NCI-H748 treated with DMSO at 0.1 percent for 48 hours (cell line): ENCODE measurements at regions not wholly inside any gene's neighbourhood (a gene's known extent, or its start where the extent isn't known, plus 50 kb on each side); places are given as distances from the start of the nearest gene placed in this dataset.
"Not testable (repeated sequence)": the region's sequence is repeated elsewhere in the genome, so short reads cannot be mapped to it uniquely, and the experiment has no call there.

Experiments
- DNase-seq: peaks from one replicate; lab custom pipeline; 2025; lab: John Stamatoyannopoulos, UW

DNA sequence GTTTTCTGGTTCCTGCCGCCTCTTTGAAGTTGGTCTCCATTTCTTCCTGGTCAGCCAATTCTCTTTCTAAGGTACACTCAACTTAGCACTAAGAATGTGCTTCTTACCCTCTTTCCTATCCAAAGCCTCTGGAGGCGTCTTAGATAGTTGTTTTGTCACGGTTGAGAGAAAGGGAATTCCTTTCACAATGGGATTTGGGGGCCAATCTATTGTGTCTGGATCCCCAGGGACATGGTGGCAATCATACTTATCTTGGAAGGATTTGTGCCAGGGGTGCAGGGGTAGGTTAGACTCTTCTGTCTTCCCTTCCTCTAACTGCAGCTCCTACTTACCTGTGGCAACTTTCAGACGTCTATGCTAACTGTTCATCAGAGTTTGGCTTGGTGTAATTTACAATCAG is 287.1 kb downstream of the SOX2 start:
- DNase-seq: no peak

DNA sequence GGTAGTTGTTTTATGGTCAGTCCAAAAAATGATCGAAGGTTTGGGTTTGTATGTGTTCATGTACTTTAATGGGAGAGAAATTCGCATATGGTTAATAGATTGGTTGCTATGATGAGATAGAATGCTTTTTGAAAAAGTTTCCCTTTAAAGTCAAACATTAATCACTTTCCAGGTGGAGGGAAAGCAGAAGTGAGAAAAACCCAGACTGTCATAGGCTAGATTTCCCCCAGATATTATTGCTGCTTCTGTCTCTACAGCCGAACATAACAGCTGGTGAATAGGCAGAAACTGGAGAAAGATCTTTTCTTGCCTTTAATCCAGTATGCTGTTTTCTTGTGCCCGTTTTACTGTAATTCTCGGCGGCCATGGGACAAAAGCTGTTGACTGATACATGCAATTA is 287.6 kb downstream of the SOX2 start:
- no peak for DNase-seq

DNA sequence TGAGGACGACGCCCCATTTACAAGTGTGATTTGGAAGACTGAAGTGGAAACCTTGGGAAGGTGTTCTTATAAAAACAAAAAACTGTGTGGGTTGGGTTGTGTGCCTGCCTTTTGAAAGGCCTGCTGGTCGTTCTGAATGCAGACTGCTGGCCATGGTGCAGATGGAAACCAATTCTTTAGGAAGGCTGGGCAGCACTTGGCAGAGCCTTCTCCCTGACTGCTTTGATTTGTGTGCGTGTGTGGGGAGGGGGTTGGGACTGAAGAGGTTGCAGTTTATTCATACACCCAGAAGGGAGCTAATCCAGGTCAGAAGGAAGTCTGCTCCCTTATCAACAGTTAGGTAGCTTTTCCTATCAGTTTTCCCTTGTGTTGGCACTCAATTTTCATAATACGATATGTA is 288.7 kb downstream of the SOX2 start:
- DNase-seq: no peak

DNA sequence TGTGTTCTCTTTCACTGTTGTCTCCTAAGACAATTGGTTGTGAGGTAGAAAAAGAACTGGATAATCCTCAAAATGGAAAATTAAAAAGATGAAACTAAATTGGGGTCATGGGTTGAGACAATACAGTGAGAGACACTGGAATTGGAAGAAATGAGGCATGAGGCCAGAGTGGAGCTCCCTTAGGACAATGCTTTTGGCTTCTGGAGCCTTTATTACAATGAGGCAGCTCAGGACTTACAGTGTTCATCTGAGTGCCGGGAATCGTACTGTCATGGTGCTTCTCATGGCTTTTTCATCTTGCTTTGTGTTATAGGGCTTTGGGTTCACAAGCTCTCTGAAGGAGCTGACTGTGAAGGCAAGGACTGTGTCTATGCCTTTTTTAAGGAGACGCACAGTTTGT is 293.5 kb downstream of the SOX2 start:
- no peak for DNase-seq

DNA sequence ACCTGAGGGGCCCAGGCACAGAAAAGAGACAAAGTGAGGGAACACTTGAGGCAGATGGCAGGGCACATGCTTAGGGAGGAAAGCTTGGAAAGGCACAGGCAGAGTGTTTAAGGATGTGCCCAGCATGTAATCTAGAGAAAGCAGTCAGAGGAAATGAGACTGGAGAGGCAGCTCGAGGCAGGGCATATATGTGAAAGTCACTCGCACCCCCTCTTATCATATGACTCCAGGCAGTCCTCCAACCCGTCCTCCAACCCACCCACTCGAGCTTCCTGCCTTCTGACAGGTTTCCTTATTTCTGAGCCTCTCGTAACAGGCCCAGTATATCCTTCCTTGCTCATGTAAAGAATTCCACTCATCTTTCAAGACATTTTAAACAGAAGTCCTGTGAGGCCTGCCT is 294.0 kb downstream of the SOX2 start:
- DNase-seq: no peak

DNA sequence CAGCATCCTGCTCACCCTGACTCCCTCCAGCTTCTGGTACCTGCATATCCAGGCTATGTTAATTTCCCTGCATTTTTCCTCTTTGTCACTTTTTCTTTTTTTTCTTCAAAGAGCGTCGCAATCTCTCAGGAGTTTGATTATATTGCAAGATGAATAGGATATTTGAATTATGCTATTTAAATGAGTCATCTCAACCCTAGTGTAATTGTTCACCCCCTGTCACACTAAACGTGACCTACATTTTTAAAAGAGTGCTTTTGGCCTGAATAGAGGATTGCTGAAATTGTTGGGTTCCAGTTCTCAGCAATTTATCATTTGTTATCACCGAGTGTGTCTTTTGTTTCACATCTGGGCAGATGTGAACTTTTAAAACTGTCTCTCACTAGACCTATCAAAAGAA is 294.7 kb downstream of the SOX2 start:
- no peak for DNase-seq

DNA sequence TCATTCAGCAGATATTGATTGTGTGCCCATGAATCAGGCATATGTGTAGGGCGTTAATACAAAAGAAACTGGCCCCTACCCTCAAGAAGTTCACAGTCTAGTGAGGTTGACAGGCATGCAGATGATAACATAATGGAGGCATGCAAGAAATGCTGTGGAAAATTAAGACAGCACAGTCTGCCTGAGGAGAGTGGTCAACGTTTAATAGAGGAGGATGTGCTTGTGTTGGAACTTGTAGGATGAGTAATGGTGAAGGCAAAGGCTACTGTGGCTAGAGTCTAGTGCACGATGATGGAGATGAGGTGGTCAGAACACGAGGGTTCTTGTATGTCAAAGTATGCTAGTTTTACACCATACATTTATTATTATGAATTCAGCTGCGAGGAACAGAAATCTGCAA is 295.7 kb downstream of the SOX2 start:
- DNase-seq: no peak

DNA sequence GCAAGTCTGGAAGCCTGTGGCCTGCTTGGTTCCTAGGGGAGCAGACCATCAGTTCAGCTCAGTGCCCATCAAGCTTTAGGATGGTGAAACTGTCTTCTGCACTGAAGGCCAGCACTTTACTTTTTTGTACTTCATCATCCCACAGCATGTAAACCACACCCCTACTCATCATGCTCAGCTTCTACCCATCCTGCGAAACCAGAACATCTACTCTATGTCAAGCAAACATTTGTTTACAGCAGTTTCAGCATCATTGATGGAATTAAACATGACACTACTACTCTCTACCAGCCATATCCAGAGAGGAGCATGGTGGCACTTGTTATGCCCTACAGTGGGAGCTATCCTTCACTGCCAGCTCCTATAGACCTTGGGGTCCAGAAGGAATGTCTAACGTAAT is 306.6 kb downstream of the SOX2 start:
- DNase-seq: no peak

DNA sequence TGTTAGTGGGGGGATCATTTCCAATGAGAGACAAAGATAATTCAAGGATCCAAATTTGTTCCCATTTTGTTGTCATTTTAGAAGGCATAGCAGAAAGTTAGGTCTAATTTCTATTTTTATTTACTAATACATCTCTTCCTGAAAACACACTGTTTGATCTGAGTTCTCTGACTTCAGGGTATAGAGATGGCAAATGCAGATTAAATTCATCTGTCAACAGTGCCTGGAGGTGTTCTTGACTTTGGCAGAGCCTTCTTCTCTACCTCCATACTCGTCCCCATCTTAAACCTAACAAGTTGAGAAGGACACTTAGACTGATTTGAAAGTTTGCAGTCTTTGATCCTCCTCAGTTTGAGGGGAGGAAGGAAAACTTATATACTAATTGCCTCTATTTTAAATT is 308.2 kb downstream of the SOX2 start:
- DNase-seq: no peak

DNA sequence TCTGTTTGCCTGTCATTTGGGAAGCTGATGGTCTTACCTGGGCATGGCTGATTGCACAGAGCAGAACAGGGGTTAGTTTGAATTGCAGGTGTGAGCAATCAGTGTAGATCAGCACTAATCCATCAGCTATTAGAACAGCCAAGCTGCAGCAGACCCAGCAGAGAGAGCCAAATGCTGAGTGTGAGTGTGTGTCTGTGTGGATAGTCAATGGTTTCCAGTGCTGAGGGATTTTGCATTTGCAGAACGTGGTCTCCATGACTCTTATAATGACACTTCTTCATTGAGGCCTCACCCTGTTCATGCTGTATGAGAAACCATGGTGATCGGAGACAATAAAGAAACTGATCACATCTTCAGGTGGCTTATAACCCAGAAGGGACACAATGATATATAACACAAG is 312.1 kb downstream of the SOX2 start:
- DNase-seq: no peak

DNA sequence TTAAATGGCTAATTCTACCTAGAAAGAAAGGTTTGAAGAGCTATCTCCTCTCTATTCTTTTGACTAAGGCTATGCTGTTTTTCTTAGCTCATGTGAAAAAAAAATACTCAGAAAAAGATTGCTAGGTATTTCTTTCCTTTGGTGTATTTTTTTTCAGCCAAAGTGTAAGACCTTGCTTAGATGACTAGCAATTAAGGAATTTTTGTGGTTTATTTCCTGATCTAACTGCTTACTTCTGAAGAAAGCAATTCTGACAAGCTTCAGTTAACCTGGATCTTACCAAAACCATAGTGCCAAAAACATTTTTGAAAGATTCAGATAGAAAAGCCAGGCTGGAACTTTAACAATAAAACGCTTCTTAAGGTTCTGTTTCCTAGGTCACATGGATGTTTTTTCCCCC is 315.6 kb downstream of the SOX2 start:
- DNase-seq: no peak

DNA sequence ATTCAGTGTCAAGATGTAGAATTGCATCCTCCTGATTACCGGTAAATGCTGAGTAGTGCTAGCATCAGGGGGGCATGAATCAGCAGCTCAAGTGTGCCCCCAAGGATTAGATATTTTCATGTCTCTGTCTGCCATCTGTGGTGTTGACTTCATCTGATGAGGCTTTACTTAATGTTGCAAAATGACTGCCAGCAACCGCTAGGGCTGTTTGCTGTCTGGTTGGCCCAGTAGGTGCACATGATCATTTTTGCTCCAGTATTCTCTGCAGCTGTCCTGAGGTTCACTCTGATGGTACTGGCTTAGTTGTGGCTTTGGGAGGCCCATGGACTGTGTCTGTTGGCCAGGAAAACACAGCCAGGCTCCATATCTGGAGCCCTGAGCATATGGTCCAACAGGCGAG is 316.4 kb downstream of the SOX2 start:
- no peak for DNase-seq

DNA sequence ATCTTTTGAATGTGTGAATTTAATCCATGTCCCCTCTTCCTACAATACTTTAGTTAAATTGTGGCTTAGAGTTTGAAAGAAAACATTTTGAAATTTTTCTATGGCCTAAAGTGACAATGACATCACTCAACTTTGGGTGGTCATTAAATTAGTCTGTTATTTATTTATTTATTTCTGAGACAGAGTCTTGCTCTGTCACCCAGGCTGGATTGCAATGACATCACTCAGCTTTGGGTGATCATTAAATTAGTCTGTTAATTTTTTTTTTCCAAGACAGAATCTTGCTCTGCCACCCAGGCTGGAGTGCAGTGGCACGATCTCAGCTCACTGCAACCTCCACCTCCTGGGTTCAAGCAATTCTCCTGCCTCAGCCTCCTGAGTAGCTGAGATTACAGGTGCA is 322.5 kb downstream of the SOX2 start:
- not testable (repeated sequence) for DNase-seq

DNA sequence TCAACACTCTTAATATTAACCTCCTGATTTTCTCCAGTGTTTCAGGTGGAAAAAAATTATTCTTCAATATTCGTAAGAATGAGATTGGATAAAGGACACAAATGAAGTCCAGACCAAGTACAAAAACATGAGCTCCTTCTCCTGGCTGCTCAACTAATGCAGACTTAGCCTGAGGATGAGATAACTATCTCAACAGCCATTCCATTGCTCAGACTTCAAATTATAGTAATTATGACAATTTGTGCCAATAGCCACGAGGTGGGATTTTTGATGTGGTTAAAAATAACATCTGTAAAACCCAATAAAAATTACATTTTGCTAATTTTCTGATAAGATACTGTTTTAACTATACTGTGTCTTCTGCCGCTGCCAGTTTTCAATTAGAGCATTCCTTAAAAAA is 323.6 kb downstream of the SOX2 start:
- DNase-seq: no peak

DNA sequence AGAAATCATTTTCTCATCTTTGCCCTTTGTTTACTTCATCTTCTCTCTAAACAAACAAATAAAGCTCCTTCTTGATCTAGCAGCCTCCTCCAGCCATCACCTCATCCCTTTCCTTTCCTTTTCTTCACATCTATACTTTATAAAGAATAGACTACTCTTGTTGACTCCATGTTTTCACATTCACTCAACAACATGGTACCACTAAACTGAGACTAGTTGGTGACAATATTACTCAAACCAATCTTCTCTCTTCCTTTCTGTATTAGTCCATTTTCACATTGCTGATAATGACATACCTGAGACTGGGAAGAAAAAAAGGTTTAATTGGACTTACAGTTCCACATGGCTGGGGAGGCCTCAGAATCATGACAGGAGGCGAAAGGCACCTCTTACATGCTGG is 324.7 kb downstream of the SOX2 start:
- DNase-seq: no peak

DNA sequence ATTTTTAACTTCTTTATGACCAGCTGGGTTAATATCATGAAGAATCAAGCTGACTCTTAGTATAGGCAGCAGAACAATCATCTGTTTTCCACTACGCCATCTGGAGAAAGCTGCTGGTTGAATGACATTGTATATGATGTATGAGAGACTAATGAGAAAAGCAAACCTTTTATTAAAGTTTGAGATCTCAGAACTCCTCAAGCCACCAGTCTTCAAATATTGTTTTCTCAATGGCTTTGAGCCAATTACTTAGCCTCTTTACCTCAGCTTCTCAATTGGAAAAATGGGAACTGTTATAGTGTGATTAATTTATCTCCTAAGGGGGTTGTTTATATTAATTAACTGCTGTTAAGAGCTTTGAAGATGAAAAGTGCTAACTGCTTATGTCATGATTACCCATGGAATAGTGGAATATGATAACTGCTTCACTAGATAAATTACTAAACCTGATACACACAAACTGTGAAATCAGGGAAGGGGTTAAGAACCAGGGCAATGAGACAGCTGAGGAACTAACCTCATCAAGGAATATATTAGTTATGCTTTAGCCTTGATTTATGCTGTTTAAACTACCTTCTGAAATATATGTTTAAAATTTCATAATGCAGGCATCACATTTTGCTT is 330.1 kb downstream of the SOX2 start:
- DNase-seq: no peak

DNA sequence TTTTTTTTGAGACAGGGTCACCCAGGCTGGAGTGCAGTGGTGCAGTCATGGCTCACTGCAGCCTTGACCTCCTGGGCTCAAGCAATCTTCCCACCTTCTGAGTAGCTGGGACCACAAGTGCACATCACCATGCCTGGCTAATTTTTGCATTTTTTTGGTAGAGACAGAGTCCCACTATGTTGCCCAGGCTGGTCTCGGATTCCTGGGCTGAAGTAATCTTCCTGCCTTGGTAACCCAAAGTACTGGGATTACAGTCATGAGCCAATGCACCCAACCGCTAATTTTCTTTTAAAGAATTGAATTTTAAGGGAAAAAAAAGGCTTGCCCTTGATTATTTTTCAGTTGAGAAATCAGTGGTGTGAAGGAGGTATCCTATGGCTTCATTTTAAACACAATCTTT is 334.0 kb downstream of the SOX2 start:
- no peak for DNase-seq

DNA sequence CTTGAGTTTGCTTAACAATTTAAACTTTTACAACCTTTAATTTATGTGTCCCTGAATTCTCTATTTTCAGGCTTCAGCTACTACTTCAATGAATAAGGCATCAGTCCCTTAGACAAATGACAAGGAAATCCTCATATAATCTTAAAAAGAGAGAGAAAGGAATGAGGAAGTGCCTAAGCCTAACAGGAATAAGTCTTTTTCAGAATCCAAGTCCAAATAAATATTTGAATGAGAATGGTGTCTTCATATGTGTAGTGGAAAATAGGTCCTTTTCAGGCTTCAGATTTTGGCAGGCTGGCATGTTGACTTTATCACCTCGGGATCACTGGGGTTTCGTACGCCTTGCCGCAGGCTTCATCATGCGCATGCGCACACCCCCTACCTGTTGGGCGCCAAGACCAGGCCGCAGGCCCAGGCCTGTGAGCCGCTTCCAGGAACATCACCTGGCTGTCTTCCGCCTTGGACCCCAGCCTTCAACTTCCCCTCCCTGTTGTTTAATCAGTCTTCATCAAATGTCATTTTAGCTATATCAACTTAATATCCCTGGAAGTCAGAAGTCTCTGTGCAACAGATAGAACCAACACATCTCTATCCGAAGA is 334.5 kb downstream of the SOX2 start:
- DNase-seq: no peak

DNA sequence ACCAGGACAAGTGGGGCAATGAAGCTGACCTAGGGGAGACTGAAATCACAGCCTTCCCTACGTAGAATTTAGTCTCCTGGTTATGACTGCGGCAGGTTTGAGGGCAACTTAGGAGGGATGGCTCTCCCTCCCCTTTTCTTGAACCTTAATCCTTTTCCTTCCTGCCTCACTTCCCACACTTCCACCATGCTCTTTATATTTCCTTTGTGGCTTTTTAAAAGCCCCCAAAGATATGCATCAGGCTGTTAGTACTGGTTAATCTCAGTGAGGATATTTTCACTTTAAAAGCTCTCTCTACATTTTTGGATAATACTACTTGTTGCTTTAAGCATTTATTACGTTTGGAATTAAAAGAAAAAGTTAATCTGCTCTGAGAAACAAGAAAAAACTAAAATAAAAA is 339.2 kb downstream of the SOX2 start:
- no peak for DNase-seq

DNA sequence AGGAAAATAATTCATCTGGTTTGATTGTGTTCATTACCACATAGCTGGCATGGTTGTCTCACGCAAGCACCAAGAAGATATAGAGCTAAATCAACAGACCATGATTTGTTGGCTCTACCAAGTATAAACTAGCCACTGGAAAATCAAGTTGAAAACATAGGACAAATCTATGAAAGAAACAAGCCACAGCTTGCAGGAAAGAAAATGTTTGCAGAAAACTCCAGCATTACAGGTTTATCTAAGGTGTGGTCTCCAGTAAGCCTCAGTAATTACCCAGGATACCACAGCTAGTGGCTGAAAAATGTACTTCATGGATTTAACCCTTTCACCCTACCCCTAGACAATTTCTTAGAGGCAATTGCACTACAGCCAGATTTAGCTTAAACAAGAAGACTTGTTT is 340.6 kb downstream of the SOX2 start:
- peak; percentile 35 for DNase-seq

DNA sequence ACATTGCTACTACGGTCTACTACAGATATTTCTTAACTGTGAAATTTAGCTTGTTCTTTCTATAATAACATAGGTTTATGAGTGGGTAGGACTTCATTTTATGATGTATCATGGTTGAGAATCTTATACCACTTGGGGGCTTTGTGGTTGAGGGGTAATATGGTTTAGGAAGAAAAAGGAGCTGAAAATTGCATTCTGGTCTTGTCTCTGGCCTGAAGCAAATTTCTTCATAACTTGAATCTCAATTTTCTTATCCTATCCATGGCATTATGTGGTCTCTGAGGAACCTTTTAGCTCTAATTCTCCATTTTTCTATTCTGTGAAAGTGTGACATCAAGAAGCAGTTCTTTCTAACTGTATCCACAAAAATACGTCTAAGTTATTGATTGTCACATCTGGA is 341.0 kb downstream of the SOX2 start:
- no peak for DNase-seq

DNA sequence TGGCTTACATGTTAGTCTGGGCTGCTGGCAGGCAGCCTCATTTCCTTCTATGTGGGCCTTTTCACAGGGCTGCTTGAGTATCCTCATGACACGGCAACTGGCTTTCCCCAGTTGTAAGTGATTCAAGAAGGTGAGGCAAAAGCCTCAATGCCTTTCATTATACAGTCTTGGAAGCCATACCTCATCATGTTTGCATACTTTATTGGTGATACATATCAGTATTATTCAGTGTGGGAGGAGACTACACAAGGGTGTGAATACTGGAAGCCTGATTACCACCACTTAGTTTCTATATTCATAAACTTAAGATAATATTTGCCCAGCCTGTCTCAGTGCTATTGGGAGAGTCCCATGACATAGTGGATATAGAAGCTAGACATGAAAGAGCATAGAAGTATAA is 346.8 kb downstream of the SOX2 start:
- DNase-seq: no peak

DNA sequence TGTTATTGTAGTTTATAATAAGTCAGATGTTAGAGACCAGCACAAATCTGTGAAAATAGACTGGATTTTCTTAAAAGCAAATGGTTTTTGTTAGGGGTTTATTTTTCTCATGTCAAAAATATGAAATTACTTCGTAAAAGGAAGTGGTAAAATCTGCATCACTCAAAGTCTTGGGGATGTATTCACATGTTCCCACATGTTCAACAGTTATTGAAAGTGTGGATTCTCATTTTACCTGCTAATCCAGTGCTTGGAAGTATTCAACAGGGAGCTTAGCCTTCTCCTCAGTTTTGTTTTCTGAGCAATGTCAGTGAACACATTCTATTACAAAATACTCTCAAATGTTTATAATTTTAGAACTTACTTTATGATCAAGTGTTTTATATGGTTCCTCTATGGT is 352.0 kb downstream of the SOX2 start:
- no peak for DNase-seq

DNA sequence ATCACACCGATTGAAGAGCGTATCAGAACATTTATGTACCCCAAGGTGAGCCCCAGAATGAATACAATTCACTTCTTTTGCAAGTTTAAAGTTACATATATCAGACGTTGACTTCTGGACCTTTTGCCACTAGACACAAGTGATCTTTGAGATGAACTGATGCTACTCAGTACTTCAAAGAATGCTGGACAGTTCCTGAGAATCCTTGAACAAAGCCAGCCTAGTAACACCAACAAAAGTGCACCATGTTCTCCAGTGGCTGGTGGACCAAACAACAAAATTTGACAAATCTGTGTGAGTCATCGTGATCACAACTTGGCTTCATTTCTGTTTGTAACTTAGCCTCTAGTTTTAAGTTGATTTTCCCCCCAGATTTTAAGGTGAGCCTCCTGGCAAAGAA is 355.7 kb downstream of the SOX2 start:
- DNase-seq: no peak

DNA sequence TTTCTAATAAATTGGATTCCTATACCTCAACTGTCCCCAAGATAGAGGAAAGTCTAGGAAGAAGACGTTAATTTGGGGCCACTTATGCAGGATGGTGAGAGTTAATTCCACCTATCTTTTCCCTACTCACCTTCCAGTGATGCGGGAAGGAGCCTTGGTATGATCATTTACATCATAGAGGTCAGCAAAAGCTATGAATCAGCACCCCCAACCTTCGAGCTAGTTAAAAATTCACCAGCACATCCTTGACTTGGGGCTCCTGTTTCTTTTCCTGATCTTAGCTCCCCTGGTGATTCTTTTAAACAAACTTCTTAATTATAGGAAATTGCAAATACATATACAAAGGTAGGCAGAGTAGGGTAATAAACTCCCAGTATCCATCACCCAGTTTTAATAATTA is 366.6 kb downstream of the SOX2 start:
- no peak for DNase-seq
